Adrenal gland (tissue), 9 donors: ENCODE measurements at regions not wholly inside any gene's neighbourhood (a gene's known extent, or its start where the extent isn't known, plus 50 kb on each side); places are given as distances from the start of the nearest gene placed in this dataset.

Experiments
- DNase-seq, 7 donors: peaks; one replicate each; pipeline ENCODE4 v3.0.0-alpha.2; 2019 to 2020
- H3K27ac ChIP-seq, 5 donors: fragments of 200-600 bp; sonication (generic) in 4 of 5; 1 replicate in 3 of 5; 2 replicates in 2 of 5; pipeline versions ENCODE4 v1.5.1 to v1.8.0; 2016 to 2020; ENCODE audit warnings: mild to moderate bottlenecking in 1 of 5
- H3K27me3 ChIP-seq: fragments of 200-600 bp; 2 replicates; pipeline ENCODE4 v1.8.0; 2021
- H3K36me3 ChIP-seq, 2 donors: fragments of 200-600 bp; replicated peaks in 1 of 2; 1 replicate in 1 of 2; 2 replicates in 1 of 2; pipeline versions ENCODE4 v1.5.1 to v1.8.0; 2018 to 2022
- H3K4me1 ChIP-seq, 2 donors: fragments of 200-600 bp; replicated peaks in 1 of 2; 1 replicate in 1 of 2; 2 replicates in 1 of 2; pipeline versions ENCODE4 v1.5.1 to v1.8.0; 2018 to 2021
- H3K4me3 ChIP-seq, 4 donors: fragments of 200-600 bp; sonication (generic) in 3 of 4; one replicate each; pipeline ENCODE4 v1.5.1; 2016 to 2018
- H3K9me3 ChIP-seq, 3 donors: fragments of 200-600 bp; sonication (generic) in 1 of 3; replicated peaks in 1 of 3; 1 replicate in 2 of 3; 2 replicates in 1 of 3; pipeline versions ENCODE4 v1.5.1 to v1.8.0; 2016 to 2021
- CTCF ChIP-seq, 6 experiments: fragments of 450-650 bp in 4 of 6; fragments of 200-600 bp in 2 of 6; sonication (generic) in 1 of 6; IDR thresholded peaks; 1 replicate in 5 of 6; 2 replicates in 1 of 6; pipeline versions ENCODE4 v1.5.1 to v1.8.0; 2016 to 2021; ENCODE audit warnings: antibody characterized with exemption in 6 of 6, mild to moderate bottlenecking in 2 of 6, moderate library complexity in 1 of 6
- POLR2A ChIP-seq, 2 donors: fragments of 450-650 bp; IDR thresholded peaks; one replicate each; pipeline ENCODE4 v1.6.1; 2017; ENCODE audit warnings: antibody characterized with exemption in 2 of 2, mild to moderate bottlenecking in 2 of 2, moderate library complexity in 1 of 2
- WGBS, 4 donors: extraction: QIAGEN DNeasy Blood & Tissue Kit in 2 of 4; methylation state at CpG; one replicate each; pipeline versions ENCODE4 v1.1.5 to v1.1.7; 2013 to 2017; 5-methylcytosine and 5-hydroxymethylcytosine counted together
- intact Hi-C, 2 donors: fragments of 100-400 bp; cut with DNase I; formaldehyde crosslinking; loops; one replicate each; pipeline versions ENCODE4 v1.14.1 to v1.15.0; 2022 to 2023
- donor health status: healthy with polysubstance abuse.
- donor health status: Bipolar disorder and iron deficiency.
- donor health status: DM: yes; HTN: yes; CAD: no.
- donor health status: DM: no; HTN: no; CAD: no.
- donor health status: DM: no; HTN: no; CAD: no.

- WGBS, 4 donors, result 55 to 69% (median 65%) methylated on average over 10 to 13 of the region's 13 CpGs
These were observed 78.7 kb upstream of the ATP2B2 start for GRCh38 chr3:10583798-10584708.

GRCh38 chr3:10585945-10586344 lies 80.6 kb upstream of the ATP2B2 start:
- no peak for DNase-seq
- H3K27me3 ChIP-seq, result no peaks in the 10 kb centered on the region
- H3K9me3 ChIP-seq, result no peaks in the 10 kb centered on the region
- no peaks in the 10 kb centered on the region for H3K36me3 ChIP-seq
- H3K4me1 ChIP-seq, result no peaks in the 10 kb centered on the region
- WGBS, 4 donors, result 47 to 64% (median 55%) methylated on average over 1 of the region's 1 CpG
- H3K27ac ChIP-seq, result no peak overlapping the region
- intact Hi-C loops, result no loop called here
- TF ChIP-seq CTCF (IDR thresholded peaks at IDR 0.05) (no peak), POLR2A (IDR thresholded peaks at IDR 0.05) (no peak)
- no peak overlapping the region for H3K4me3 ChIP-seq

More at GRCh38 chr3:10583798-10584708, 78.7 kb upstream of the ATP2B2 start:
- no peaks in the 10 kb centered on the region for H3K27me3 ChIP-seq
- H3K9me3 ChIP-seq, result no peaks in the 10 kb centered on the region
- H3K4me1 ChIP-seq, result no peaks in the 10 kb centered on the region
- intact Hi-C loops, result no loop called here
- TF ChIP-seq POLR2A (IDR thresholded peaks at IDR 0.05) (no peak), CTCF (IDR thresholded peaks at IDR 0.05) (no peak)
- no peak overlapping the region for H3K27ac ChIP-seq
- no peaks in the 10 kb centered on the region for H3K36me3 ChIP-seq
- H3K4me3 ChIP-seq, result no peak overlapping the region
- DNase-seq, result no peak

GRCh38 chr3:10594915-10595314 lies 89.5 kb upstream of the ATP2B2 start:
- no peak overlapping the region for H3K4me3 ChIP-seq
- no peak overlapping the region for H3K27ac ChIP-seq
- no peaks in the 10 kb centered on the region for H3K27me3 ChIP-seq
- no peaks in the 10 kb centered on the region for H3K9me3 ChIP-seq
- no peaks in the 10 kb centered on the region for H3K36me3 ChIP-seq
- no peaks in the 10 kb centered on the region for H3K4me1 ChIP-seq
- intact Hi-C loops, result no loop called here
- peak; percentile 59 to 76 (median 65) for DNase-seq
- 10 to 28% (median 15%) methylated on average over 8 of the region's 8 CpGs for WGBS, 4 donors
- TF ChIP-seq CTCF (IDR thresholded peaks at IDR 0.05) (no peak), POLR2A (IDR thresholded peaks at IDR 0.05) (no peak)

- intact Hi-C loops, result no loop called here
- Histone ChIP-seq H3K36me3 (no peaks in the 10 kb centered on the region), H3K27me3 (no peaks in the 10 kb centered on the region), H3K4me3 (no peak overlapping the region), H3K9me3 (no peaks in the 10 kb centered on the region), H3K4me1 (peaks cover 5% of the 10 kb centered on the region in 2 donors), H3K27ac (no peak overlapping the region)
- DNase-seq, result no peak
- WGBS, 4 donors, result 71 to 87% (median 78%) methylated on average over 10 to 13 of the region's 13 CpGs
- TF ChIP-seq CTCF (IDR thresholded peaks at IDR 0.05), result no peak
- no peak for TF ChIP-seq POLR2A (IDR thresholded peaks at IDR 0.05)
These were observed 91.5 kb upstream of the ATP2B2 start for GRCh38 chr3:10596746-10597448.
